GM19397 (cell line): ENCODE measurements at regions not wholly inside any gene's neighbourhood (a gene's known extent, or its start where the extent isn't known, plus 50 kb on each side); places are given as distances from the start of the nearest gene placed in this dataset.

Source experiments
- ATAC-seq: cut with Tn5 transposase; IDR thresholded peaks from one replicate; pipeline ENCODE4 v1.9.1; 2021; ENCODE audit warnings: mild to moderate bottlenecking, moderate library complexity; ENCODE audit not compliant: unreplicated experiment

DNA sequence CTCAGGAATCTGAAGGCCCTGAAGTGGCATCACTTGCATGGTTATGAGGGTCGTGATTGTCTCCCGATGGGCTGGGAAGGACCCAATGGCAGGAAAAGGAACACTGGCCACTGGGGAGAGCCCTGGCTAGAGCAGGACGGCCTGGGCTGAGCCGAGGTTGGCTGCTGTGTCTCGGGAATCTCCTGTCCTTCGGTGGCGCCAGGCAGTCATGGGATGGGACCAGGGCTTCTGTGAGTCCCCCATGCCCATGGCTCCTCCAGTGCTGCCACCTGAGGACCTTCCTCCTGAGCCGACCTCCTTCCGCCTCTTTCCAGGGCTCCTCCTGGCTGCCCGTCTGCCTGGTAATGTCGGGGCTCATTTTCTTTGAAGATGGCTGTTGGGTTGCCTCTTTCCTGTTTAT lies 1394.0 kb downstream of the BRD1 start:
- no peak for ATAC-seq

DNA sequence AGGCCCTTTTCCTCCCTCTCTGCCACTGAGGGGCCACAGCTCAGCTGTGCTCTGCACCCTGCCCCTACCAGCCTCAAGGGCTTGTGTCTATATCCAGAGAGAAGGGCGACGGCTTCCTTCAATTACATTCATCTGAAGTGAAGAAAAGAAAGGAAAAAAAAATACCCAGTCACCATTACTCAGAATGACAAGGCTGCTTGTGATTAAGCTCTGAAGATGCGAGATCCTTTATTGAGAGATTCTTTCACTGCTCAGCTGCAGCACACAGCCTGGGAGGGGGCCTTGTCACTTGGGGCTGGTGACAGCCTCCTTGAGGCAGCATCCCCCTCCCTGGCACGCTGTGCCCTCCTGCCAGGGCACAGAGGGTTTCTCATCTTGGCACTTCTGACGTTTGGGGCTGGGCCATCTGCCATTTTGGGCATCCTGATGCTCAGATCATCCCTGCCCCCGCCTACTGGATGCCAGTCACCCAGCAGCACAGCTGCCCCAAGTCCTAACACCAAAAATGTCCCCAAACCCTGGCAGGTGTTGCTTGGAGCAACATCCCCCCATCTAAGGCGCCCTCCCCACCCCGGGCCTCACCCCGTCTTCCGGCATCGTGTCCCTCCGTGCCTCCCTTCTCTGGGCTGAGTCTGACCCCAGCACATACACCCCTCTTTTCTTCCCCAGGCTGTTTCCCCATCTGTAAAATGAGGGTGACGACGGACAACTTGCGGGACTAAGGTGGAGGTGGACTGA lies 1394.7 kb downstream of the BRD1 start:
- no peak for ATAC-seq

DNA sequence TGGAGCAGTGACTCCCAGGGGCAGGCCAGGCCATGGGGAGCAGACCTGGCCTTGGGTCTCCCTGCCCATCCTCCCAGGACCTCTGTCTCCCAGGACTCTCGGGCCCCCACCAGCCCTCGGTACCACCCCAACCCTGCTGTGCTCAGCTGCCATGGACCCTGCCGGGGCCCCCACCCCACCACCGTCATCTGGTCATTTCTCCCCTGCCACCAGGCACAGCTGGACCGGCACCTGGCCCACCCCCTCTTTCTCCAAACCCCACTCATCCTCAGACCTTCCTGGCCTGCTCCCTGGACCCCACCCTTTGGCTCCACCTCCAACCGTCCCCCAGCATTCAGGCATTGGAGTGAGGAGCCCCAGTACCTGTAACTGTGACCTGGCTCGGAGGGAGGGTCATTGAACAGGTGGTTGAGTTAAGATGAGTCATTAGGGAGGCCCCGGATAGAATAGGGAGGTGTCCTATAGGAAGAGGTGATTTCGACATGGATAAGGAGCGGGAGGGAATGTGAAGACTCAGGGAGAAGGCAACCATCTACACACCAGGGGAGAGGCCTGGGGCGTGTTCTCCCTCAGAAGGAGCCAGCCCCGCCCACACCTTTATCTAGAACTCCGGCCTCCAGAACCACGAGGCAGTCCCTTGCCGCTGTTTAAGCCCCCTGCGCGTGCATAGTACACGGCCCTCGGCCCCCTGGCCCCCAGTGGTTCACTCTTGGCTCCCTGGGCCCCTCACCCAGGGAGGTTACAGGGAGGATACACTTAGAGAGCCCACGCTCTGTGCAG lies 1395.9 kb downstream of the BRD1 start:
- ATAC-seq, result no peak

DNA sequence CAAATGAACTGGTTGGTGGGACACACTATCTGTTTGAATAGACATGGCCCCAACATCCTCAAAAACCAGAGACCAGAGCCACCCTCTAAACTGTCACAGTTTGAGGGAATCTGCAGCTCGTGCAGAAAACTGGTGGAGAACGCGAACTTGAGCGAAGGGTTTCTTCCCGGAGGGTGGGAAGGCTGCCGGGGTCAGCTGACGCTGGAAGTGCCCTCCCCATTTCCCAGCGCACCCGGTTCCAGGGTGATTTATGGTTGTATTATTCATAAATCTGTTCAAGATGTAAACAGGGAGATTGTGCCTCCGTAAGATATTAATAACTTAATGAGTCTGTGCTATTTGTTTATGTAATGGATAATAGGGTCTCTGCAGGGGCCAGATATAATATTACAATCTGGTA lies 1396.7 kb downstream of the BRD1 start:
- ATAC-seq, result no peak

DNA sequence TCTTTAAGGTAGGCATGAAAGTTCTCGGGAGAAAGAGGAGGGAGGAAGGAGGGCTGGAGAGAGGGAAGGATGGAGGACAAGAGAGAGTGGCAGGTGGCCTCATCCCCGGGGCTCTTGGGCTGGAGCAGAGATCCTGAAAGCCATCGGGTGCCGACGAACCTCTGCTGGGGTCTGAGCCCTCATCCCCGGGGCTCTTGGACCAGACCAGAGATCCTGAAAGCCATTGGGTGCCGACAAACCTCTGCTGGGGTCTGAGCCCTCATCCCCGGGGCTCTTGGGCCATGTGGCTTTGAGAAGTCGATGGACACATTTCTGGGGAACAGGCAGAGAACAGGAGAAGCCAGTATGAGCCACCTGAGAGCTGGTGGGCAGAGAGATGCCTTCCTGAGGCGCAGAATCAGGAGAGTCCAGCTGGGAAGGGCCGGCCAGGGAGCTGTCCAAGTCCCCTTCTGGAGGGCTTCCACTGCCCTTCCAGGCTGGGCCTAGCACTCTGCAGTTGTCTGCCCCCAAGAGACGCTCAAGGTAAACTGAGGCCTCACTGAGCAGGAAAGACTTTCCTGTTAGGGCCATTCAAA lies 1398.1 kb downstream of the BRD1 start:
- no peak for ATAC-seq

DNA sequence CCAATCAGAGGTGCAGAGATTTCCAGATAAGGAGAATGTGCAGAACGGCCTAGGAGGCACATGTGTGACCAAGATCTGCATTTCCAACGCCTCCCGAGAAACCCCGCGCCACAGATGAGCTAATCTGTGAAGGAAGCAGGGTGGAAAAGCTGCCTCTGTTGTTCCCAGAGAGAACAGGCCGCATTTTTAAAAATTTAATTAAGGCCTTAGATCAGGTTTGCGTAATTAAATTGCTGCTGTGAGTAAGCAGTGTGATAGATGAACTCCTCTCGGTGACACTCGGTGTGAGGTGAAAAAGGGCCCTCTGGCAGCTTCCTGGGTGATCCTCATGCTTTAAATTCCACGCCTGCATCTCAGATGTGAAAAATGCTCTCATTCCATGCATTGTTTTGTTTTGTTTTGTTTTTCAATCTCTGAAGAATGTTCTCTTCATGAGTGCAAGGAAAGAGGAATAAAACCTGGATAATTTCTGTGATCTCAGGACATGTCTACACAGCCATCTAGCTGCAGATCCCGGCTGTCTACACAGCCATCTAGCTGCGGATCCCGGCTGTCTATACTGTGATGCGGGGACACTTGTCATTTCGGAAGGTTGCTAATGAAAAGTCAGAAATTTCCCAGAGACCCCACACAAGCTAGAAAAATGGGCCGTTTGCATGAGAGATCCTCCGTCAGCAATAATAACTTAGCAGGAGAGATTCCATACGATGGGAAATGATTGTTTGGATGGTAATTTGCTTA lies 1398.9 kb downstream of the BRD1 start:
- no peak for ATAC-seq

DNA sequence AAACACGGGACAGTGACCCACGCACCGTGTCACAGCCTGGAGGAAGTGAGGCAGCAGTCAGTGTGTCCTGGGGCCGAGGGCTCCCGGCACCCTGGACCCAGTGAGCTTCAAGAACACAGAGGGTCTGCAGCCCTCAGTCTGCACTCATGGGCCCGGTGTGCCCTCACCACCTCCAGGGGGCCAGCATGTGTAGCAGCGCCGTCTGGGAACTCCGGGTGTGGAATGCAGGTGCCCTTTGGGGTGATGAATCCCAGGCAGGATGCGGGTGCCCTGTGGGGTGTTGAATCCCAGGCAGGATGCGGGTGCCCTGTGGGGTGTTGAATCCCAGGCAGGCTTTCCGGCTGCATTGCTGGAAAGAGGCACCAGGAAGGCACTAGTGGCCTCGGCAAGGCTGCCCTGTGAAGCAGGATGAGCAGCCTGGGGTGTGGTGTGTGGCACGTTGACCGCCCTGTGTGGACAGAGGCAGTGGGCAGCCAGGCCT lies 1399.9 kb downstream of the BRD1 start:
- no peak for ATAC-seq

DNA sequence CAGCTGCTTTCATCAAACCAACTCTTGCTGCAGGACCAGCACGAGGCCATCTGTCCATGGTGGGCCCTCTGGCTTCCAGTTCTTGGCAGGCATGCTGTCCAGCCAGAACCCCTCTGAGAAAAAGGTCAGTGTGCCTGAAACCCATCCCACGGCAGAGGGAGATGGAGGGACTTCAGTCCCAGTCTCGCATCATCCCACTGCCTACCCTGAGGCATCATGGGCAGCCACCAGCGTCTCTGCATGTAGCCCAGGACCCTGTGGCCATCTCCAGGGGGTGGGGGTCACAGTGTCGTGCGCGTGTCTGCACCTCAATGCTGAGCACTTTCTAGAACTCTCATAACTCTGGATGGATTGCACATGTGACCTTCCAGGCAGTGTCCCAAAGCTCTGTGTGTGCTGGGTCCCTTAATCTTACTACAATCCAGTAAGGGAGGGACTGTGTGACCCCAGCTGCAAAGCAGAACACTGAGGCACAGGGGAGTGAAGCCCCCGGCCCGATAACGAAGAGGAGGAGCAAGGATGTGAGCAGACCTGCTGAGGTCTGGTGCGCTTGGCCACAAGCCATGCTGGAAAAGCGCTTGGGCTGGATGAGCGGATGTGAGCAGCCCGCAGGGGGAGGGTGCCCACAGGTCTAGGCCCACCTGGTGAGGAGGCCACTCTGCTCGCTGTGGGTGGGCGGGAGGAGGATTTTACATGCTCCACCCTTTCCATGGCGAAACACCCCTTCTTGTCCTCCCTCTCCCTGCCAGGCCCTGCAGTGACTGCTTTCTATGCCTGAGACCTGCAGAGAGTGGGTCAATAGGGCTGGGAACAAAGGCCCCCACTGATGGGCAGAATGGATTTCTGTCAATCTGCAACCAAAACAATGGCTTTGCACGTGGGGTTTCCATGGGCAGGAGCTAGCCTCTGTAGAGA lies 1401.0 kb downstream of the BRD1 start:
- ATAC-seq, result no peak

DNA sequence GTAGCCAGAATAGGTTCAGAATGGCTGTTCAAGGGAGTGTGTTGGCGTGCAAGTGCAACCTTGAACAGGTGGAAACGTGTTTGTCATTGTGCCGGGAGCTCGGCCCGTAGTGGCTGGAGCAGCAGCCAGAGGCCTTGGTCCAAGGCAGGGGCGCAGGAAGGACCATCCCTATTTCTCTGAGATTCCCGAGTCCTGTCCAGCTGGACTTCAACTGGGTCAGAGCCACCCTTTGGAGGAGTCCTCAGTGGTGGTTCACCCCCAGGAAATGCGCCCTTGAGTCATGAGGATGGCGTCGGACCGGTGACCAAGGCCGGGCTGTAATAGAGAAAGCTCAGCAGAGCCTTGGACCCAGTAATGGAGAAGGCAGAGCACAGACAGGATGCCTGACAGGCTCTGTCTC lies 1402.0 kb downstream of the BRD1 start:
- ATAC-seq, result no peak

DNA sequence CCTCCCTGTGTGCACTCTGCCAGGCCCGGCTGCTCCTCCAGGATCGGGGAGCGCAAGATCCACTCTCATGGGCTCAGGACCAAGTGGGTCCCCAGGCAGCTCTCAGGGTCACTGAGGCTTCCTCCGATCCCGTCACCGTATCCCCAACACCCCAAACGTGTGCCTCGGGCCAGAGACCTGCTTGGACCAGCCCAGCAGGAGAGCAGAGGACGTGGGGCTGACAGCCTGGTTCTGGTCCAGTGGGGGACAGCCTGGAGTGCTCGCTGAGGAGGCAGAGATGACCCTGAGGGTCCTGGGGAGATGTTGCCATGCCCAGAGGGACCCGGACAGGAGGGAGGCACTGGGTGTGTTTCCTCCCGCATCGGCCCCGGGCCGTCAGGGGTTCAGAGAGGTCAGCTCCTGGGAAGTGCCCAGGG lies 1402.6 kb downstream of the BRD1 start:
- no peak for ATAC-seq

DNA sequence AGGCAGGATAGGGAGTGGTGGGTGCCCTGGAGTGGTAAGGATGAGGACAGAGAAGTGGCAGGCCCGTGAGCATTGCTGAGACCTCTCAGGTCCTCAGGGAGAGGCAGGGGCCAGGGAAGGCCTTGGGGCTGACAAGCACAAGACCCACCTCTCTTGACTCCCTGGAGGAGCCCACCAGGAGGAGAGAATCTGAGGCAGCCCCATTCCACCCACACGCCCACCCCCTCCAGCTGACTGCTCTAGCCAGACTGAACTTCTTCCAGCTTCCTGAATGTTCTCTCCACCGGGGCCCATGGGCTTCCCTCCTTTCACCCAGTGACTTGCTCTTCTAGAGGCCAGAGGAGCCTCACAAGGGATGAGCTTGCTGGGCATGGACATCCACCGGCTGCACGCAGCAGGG lies 1403.0 kb downstream of the BRD1 start:
- no peak for ATAC-seq

DNA sequence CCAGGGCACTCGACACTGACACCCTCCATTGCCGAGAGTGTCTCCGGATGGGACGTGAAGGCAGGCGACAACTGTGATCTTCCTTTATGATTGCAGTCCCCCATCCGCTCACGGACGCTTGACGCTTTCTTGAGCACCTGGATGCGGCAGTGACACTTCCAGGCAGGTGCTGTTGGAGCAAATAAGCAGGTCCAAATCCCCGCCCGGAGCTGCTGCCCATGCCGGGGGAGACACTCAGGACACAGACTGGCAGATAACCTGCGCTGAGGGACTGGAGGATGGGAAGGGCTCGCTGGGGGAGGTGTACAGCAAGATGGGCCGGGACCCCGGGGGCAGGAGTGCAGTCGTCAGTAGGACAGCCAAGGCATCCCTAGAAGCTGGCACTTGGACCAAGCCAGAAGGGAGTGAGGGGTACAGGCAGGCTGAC lies 1403.5 kb downstream of the BRD1 start:
- no peak for ATAC-seq

DNA sequence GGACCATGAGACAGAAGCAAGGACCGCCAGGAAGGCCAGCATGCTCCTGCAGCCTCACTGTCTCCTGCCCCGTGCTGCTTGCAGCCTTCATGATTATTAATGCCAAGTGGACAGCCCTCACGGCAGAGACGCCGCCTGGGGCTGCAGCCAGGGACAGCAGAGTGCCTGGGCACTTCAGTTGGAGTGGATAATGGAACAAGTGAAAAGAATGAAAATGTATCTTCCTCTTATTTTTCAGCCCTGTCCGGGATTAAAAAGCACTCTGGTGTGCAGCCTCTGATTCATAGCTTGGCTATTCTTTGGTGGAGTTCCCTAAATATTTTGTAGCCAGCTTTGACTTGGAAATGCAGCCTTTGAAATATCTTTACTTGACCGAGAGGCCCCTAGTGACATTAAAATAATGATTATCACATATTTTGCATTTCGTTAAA lies 1404.2 kb downstream of the BRD1 start:
- ATAC-seq, result no peak

DNA sequence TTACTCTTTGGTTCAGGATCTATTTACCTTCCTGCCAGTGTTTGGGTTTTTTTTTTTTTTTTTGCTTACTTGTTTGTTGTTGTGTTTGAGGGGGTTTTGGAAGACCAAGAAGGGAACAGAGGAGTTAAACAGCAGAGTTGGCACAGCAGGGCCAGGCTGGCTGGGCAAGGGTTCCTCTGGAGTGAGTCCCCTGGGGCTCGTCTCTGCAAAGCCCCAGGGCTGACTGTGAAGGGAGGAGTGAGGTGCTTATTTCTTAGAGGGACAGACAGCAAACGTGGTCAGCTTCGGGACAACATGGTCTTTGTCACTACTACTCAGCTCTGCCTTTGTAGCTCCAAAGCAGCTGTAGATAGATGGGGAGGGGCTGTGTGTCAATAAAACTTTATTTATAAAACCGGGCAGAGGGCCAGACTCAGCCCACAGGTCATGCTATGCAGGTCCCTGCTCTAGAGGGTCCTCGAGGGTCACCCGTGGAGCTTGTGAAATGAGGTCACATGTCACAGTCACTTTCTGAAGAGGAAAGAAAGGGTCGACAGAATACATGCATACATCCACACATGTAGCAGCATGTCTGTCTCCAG lies 1404.7 kb downstream of the BRD1 start:
- ATAC-seq, result no peak

DNA sequence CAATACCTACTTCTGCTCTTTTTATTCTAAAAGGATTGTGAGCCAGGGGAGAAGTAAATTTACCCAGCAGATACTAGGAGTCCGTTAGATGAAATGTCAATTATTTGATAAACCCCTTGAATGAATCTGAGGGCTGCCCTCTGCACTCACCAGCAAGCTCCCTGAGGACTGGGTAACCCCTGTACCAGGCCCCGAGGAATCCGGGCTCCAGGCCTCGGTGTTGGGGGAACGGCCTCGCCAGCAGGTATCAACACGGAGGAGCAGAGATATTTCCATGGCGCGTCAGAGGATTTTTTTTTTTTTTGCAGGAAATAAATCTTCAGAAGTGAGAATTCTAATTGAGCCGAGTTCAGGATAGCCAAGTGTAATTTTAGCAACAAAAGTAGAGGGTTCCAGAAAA lies 1408.8 kb downstream of the BRD1 start:
- no peak for ATAC-seq

DNA sequence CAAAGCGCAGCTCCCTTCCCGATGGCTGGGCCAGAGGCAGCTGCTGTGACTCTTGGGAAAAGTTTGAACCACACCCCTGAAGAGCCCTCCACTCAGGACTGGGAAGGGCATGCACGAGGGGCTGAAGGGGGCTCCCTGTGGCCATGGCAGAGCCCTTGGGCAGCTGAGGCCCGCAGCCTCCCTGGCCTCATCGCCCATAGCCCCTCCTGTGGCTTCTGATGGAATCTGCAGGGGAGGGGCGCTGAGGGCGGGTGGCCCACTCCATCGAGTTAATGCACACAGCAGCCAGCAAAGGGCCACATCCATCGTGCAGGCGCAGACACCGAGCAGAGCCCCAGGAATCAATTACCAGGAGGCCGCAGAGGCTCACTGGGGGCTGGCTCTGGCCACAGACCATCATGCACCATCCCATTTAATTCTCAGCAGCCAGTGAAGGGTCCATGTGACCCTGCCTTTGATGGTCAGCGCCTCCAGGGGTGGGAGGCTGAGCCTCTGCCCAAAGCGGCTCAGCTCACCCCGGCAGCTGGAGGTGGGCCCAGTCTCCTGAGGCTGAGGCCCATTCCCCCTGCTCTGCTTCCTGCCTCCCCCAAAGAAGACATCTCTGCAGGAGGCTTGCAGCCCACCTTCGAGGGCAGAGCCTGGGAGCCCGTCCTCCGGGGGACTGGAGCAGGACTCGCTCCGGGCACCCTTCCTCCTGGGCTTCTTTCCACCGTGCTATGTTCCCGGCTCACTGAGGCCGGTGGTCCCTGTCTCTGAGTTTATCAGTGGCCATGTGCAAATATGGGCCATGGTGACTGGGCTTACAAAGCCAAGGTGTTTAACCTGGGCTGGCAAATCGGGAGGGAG lies 1410.2 kb downstream of the BRD1 start:
- ATAC-seq, result no peak

DNA sequence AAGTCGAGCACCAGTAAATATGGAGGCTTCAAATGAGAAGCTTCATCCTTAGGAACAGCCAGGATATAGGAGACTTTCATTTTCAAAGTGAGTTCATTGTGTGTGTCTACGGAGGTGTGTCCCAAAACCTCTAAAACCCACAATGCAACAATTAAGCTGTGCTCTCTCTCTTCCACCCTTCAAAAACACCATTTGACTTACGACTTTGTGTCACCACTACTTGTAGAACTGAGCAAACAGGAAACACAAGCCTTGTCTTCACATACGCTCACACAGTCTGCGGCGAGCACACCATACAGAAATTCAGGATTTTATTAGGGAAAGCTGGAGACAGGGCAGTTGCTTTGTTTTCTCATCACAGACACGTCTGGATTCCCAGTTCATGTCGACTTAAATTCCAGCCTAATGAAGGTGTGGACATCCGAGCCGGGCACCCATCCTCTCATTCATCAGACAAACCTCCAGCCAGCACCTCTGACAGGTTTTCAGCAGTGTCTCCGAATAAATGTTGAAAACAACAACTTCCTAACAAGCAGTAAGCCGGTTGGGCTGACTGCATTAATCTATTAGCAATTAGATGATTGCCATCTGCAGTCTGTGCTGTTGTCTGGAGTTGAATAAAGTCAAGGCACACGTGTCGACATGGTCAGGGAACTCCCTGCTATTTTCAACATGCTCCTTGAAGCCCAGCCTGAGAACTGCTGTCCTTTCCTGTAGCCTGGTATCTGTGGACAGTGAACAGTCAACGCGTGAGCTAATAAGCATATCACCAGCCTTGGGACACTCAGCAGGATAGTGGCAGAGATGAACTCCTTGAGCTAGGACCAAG lies 1411.1 kb downstream of the BRD1 start:
- ATAC-seq, result no peak

DNA sequence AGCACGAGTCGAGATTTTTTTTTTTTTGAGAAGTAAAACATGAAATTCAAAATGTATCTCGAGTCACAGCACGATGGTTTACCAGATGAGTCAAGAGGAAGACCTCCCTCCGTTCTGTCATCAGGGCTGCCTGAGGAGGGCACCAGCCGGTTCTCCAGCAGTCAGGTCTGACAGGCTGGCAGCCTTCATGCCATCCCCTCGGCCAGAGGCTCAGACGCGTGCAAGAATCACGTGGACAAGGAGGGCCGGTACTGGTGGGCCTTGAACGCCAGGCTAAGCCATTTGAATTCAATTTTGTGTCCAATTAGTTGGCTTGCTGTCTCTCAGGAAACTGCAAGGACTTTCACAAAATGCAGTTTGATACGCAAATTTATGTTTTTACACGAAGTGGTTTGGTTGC lies 1412.2 kb downstream of the BRD1 start:
- no peak for ATAC-seq
